Choroid plexus epithelial cell (primary cell): ENCODE measurements at regions not wholly inside any gene's neighbourhood (a gene's known extent, or its start where the extent isn't known, plus 50 kb on each side); places are given as distances from the start of the nearest gene placed in this dataset.

Source experiments
- DNase-seq: peaks from one replicate; pipeline ENCODE4 v3.0.0-alpha.2; 2010; ENCODE audit warnings: low read depth
- H3K4me3 ChIP-seq: 2 replicates; pipeline ENCODE4 v1.5.1; 2011; ENCODE audit warnings: low read depth, mild to moderate bottlenecking, control low read depth, low read length, moderate library complexity
- TF ChIP-seq, protein P1 (sequence below): conservative IDR thresholded peaks from 2 replicates; pipeline ENCODE4 v1.5.1; 2011; ENCODE audit warnings: low read depth, mild to moderate bottlenecking, control low read depth, inconsistent platforms, low read length, moderate library complexity

DNA sequence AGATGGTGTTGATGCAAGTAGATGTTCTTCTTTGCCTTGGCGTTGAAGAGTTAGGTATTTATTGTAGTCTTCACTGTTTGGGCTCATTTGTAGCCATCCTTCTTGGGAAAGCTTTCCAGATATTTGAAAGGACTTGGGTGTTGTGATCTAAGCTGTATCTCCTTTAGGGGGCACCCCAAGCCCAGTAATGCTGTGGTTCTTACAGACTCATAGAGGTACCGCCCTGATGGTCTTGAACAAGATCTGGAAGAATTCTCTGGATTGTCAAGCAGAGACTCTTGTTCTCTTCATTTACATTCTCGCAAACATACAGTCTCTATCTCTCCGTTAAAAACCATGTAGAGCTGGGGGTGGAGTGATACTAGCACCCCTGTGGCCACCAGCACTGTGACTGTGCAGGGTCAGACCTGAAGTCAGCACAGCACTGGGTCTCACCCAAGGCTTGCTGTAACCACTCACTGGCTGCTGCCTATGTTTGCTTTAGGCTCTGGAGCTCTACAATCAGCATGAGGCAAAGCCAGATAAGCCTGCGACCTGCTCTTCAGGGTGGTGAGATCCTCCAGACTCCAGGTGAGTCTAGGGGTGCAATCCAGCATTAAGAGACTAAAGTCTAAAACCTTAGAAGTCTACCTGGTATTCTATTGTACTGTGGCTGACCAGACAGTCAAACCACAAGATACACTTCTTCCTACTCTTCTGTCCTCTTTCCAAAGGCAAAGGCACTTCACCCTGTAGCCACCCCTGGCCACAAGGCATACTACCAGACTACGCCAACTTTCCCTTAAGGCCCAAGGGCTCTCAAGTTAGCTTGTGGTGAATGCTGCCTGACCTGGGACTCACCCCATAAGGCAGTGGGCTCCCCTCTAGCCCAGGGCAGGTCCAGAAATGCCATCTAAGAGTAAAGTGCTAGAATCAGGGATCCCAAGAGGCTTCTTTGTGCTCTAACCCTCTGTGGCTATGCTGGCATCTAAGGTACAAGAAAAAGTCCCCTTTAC, 209.7 kb upstream of the TMEM196 start:
- TF ChIP-seq, protein P1, sequence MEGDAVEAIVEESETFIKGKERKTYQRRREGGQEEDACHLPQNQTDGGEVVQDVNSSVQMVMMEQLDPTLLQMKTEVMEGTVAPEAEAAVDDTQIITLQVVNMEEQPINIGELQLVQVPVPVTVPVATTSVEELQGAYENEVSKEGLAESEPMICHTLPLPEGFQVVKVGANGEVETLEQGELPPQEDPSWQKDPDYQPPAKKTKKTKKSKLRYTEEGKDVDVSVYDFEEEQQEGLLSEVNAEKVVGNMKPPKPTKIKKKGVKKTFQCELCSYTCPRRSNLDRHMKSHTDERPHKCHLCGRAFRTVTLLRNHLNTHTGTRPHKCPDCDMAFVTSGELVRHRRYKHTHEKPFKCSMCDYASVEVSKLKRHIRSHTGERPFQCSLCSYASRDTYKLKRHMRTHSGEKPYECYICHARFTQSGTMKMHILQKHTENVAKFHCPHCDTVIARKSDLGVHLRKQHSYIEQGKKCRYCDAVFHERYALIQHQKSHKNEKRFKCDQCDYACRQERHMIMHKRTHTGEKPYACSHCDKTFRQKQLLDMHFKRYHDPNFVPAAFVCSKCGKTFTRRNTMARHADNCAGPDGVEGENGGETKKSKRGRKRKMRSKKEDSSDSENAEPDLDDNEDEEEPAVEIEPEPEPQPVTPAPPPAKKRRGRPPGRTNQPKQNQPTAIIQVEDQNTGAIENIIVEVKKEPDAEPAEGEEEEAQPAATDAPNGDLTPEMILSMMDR, result peak; percentile 62
- no peak overlapping the region for H3K4me3 ChIP-seq
- peak; percentile 83 for DNase-seq

DNA sequence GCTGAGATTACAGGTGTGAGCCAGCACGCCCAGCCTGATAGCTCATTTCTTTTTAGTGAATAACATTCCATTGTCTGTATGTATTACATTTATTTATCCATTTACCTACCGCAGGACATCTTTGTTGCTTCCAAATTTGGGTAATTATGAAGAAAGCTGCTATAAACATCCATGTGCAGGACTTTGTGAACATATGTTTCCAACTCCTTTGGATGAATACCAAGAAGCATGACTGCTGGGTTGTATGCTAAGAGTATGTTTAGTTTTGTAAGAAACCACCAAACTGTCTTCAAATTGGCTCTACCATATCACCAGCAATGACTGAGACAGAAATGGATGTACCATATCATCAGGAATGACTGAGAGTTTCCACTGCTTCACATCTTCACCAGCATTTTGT, 200.2 kb upstream of the TMEM196 start:
- DNase-seq, result no peak
- TF ChIP-seq, protein P1, result no peak
- H3K4me3 ChIP-seq, result no peak overlapping the region

DNA sequence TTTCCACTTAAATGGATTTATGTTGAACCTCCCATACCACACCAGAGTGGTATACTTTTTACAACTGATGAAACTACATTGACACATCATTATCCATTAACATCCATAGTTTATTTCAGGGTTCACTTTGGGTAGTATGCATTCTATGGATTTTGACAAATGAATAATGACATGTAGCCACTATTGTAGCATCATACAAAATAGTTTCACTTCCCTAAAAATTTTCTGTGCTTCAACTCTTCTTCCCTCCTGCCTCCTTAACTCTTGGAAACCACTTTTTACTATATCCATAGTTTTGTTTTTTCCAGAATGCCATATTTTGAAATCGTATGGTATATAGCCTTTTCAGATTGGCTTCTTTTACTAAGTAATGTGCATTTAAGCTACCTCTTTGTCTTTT, 199.5 kb upstream of the TMEM196 start:
- DNase-seq, result no peak
- H3K4me3 ChIP-seq, result no peak overlapping the region
- TF ChIP-seq, protein P1, result no peak

DNA sequence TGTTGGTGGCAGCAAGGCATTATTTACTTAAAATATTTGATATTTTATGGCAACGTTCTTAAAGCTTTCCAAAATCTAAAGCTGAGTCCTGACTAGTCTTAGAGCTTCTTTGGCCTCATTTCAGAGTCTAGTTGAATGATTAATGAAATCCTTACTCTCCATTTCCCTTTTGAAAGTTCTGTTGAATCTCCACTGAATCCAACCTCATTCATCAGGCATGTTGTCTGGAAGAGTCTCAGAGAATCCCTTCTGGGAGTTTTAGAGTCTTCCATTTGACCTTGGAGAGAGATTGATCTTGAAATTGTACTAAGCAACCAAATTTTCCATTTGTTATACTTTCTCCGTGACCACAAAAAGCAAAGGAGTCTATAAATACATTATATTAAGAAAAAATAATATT, 198.5 kb upstream of the TMEM196 start:
- H3K4me3 ChIP-seq, result no peak overlapping the region
- TF ChIP-seq, protein P1, result no peak
- no peak for DNase-seq

DNA sequence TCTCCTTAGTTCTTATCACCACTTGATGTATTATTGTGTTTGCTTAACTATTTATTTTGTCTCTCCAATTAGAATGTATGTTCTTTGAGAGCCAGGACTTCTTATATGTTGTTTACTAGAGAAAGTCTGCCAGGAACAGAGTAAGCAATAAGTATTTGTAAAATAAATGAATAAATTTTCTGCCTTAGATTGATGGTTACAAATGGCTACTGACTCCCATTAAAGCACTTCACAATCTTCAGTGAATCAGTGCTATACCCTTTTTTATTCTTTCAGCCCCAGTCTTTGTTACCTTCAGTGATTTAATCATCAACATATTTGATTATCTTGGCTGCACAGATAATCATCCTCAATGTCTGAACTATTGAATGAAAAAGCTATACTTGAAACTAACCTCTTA, 197.1 kb upstream of the TMEM196 start:
- TF ChIP-seq, protein P1, result no peak

DNA sequence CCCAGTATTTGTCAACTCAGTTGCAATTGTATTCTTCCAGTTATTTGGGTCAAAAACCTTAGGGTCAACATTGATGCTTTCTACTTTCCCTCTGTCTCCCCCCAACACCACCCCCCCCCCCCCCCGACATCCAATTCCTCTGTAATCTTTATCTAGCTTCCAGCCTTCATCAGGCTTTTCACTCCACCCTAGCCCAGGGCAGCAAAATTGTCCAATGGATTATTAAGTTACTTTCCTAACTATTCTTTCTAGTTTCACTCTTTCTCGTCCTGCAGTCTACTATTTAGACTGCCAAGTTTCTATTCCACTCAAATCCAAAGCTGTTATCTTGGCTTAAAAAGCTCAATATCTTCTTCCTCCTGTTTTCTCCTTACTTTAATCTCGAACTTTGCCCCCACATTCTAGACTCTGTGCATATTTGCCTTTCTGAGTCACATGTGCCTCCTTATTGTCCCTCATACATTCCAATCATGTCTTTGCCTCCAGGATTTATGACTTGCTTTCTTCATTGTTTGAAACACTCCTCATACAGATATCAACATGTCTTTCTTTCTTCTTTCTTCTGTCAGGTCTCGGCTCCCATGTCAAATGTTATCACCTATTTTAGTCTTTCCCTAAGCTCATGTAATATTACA, 196.6 kb upstream of the TMEM196 start:
- DNase-seq, result peak; percentile 39
- TF ChIP-seq, protein P1, result no peak
- H3K4me3 ChIP-seq, result no peak overlapping the region

More for the DNA sequence above, 197.1 kb upstream of the TMEM196 start:
- DNase-seq, result no peak
- no peak overlapping the region for H3K4me3 ChIP-seq
